Heart right ventricle (tissue), 16 donors: ENCODE measurements at regions not wholly inside any gene's neighbourhood (a gene's known extent, or its start where the extent isn't known, plus 50 kb on each side); places are given as distances from the start of the nearest gene placed in this dataset.

Source experiments
- ATAC-seq, 8 donors: fragments of 200-7000 bp; cut with Tn5 transposase; one replicate each; pipeline ENCODE4 v1.9.1; 2020; ENCODE audit warnings: mild to moderate bottlenecking in 8 of 8, moderate library complexity in 8 of 8, moderate number of reproducible peaks in 1 of 8
- DNase-seq, 2 donors: peaks; one replicate each; pipeline ENCODE4 v3.0.0-alpha.2; 2020
- H3K27ac ChIP-seq, 10 donors: fragments of 200-600 bp; sonication (generic) in 2 of 10; one replicate each; pipeline versions ENCODE4 v1.5.0 to v1.8.0; 2020 to 2022; ENCODE audit warnings: mild to moderate bottlenecking in 3 of 10
- H3K27me3 ChIP-seq, 7 donors: fragments of 200-600 bp; one replicate each; pipeline ENCODE4 v1.8.0; 2021 to 2022; ENCODE audit warnings: mild to moderate bottlenecking in 2 of 7
- H3K36me3 ChIP-seq, 9 donors: fragments of 200-600 bp; sonication (generic) in 1 of 9; one replicate each; pipeline versions ENCODE4 v1.5.0 to v1.8.0; 2020 to 2022; ENCODE audit warnings: mild to moderate bottlenecking in 2 of 9
- H3K4me1 ChIP-seq, 9 donors: fragments of 200-600 bp; sonication (generic) in 1 of 9; one replicate each; pipeline versions ENCODE4 v1.5.0 to v1.8.0; 2020 to 2022; ENCODE audit warnings: mild to moderate bottlenecking in 4 of 9
- H3K4me3 ChIP-seq, 10 donors: fragments of 200-600 bp; sonication (generic) in 2 of 10; one replicate each; pipeline versions ENCODE4 v1.5.0 to v1.8.0; 2020 to 2022; ENCODE audit warnings: mild to moderate bottlenecking in 7 of 10, moderate library complexity in 2 of 10
- H3K9me3 ChIP-seq, 11 donors: fragments of 200-600 bp in 10 of 11; sonication (generic) in 2 of 11; one replicate each; pipeline versions ENCODE4 v1.5.0 to v1.8.0; 2013 to 2022; ENCODE audit warnings: mild to moderate bottlenecking in 2 of 11, control low read depth in 1 of 11, moderate library complexity in 1 of 11
- CTCF ChIP-seq, 9 donors: fragments of 200-600 bp; sonication (generic) in 2 of 9; IDR thresholded peaks; one replicate each; pipeline versions ENCODE4 v1.5.0 to v1.8.0; 2021 to 2022; ENCODE audit warnings: antibody characterized with exemption in 9 of 9, mild to moderate bottlenecking in 5 of 9, moderate library complexity in 1 of 9
- WGBS, 2 donors: extraction: QIAGEN DNeasy Blood & Tissue Kit; methylation state at CpG; one replicate each; pipeline ENCODE4 v1.1.7; 2013; ENCODE audit warnings: inconsistent platforms in 1 of 2; 5-methylcytosine and 5-hydroxymethylcytosine counted together
- intact Hi-C, 10 donors: fragments of 100-400 bp; cut with DNase I; formaldehyde crosslinking; loops; one replicate each; pipeline versions ENCODE4 v1.11.1 to v1.14.2; 2022
- donor health status: Arrhythmogenic right ventricular cardiomyopathy.
- donor health status: ischemic (EF 13 %, LVEDD 7.1; RV severe dilation, severe dysfunction).
- donor health status: healthy with polysubstance abuse.
- donor health status: DM: no; HTN: yes; CAD: no.
- donor health status: DM: no; HTN: no; CAD: no.
- donor health status: ischemic (EF 25% LVEDD 6.9; RV normal size, moderate dysfunction).
- donor health status: ischemic (EF 25% LVEDD 5.7; RV mildly dilated, moderate dysfunction).
- donor health status: healthy.
- donor health status: DM: yes; HTN: yes; CAD: no.
- donor health status: Ischemic cardiomyopathy.
- donor health status: ischemic (EF 35%, LVEDD 5.7; RV mildly dilated, moderate dysfunction).
- donor health status: nonischemic (EF 11% LVEDD 7.7; RV severe dilation, severe dysfunction).
- donor health status: DM: yes; HTN: yes; CAD: no.
- donor health status: PGD.
- donor health status: ischemic (EF 29% LVEDD 5.4; RV normal size, mild dysfunction).
- donor health status: nonischemic (EF 23%, LVEDD 6.1; RV moderate dilation, normal function).

- DNase-seq (no peak), ATAC-seq (no peak)
- Histone ChIP-seq H3K27ac (no peak overlapping the region), H3K36me3 (no peaks in the 10 kb centered on the region), H3K4me1 (no peaks in the 10 kb centered on the region), H3K4me3 (no peak overlapping the region), H3K9me3 (peaks cover 0 to 8% (median 0%) of the 10 kb centered on the region in 11 donors), H3K27me3 (no peaks in the 10 kb centered on the region)
- no peak for TF ChIP-seq CTCF (IDR thresholded peaks at IDR 0.05)
- intact Hi-C loops, result no loop called here
- WGBS, 2 donors, result 76 to 82% methylated on average over 1 of the region's 1 CpG
Observed at GRCh38 chr13:65808061-65808460, 1422.1 kb downstream of the PCDH9 start.

- no peaks in the 10 kb centered on the region for H3K27me3 ChIP-seq
- WGBS, 2 donors, result 92 to 96% methylated on average over 12 of the region's 12 CpGs
- no peak overlapping the region for H3K27ac ChIP-seq
- no peaks in the 10 kb centered on the region for H3K36me3 ChIP-seq
- intact Hi-C loops, result no loop called here
- no peaks in the 10 kb centered on the region for H3K9me3 ChIP-seq
- no peak for DNase-seq
- H3K4me3 ChIP-seq, result no peak overlapping the region
- no peaks in the 10 kb centered on the region for H3K4me1 ChIP-seq
- ATAC-seq, result no peak
- TF ChIP-seq CTCF (IDR thresholded peaks at IDR 0.05), result no peak
Observed at GRCh38 chr13:65803530-65804392, 1426.4 kb downstream of the PCDH9 start.

GRCh38 chr13:65789815-65790214, 1440.3 kb downstream of the PCDH9 start:
- WGBS, 2 donors, result 0 to 55% methylated on average over 1 of the region's 1 CpG
- Histone ChIP-seq H3K4me1 (no peaks in the 10 kb centered on the region), H3K27me3 (no peaks in the 10 kb centered on the region), H3K9me3 (peaks cover 0 to 4% (median 0%) of the 10 kb centered on the region in 11 donors), H3K27ac (no peak overlapping the region), H3K36me3 (no peaks in the 10 kb centered on the region), H3K4me3 (no peak overlapping the region)
- no peak for TF ChIP-seq CTCF (IDR thresholded peaks at IDR 0.05)
- DNase-seq, result no peak
- intact Hi-C loops, result no loop called here
- no peak for ATAC-seq

GRCh38 chr13:65787082-65787481, 1443.1 kb downstream of the PCDH9 start:
- Histone ChIP-seq H3K9me3 (peaks cover 0 to 11% (median 0%) of the 10 kb centered on the region in 11 donors), H3K27ac (no peak overlapping the region), H3K4me1 (no peaks in the 10 kb centered on the region), H3K4me3 (no peak overlapping the region), H3K27me3 (no peaks in the 10 kb centered on the region), H3K36me3 (no peaks in the 10 kb centered on the region)
- no peak for DNase-seq
- intact Hi-C loops, result no loop called here
- no peak for ATAC-seq
- TF ChIP-seq CTCF (IDR thresholded peaks at IDR 0.05), result no peak
- 88 to 89% methylated on average over 3 of the region's 3 CpGs for WGBS, 2 donors
